ENCODE measurements at regions not wholly inside any gene's neighbourhood (a gene's known extent, or its start where the extent isn't known, plus 50 kb on each side); places are given as distances from the start of the nearest gene placed in this dataset.

DNA sequence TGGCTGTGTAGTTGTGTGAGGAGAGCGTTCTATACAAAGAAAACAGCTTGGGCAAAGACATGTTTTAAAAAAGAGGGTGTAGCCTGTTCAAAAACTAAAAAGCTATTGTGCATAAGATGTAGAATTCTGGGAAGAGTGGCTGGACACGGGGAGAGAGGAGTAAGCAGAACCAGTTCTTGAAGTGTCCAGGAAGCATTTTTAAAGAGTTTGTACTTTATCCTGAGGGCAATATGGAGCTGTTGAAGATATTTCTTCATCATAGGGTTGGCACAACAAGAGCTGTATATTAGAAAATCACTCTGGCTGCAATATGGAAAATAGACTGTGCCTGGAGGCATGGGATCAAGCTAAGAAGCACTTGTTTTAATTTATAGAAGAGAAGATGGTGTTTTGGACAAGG is 458.9 kb upstream of the LMO3 start:
- Histone ChIP-seq H3K4me3 (no peak overlapping the region), H3K4me1 (no peaks in the 10 kb centered on the region), H3K27me3 (no peaks in the 10 kb centered on the region), H3K27ac (no peak overlapping the region), H3K9me3 (no peaks in the 10 kb centered on the region), H3K36me3 (no peaks in the 10 kb centered on the region)
- DNase-seq (no peak), ATAC-seq (no peak)
- WGBS (ENCODE audit: insufficient coverage, low coverage, low lambda C conversion rate, missing lambda C conversion rate): 47% methylated on average over 2 of the region's 2 CpGs
- TF ChIP-seq, protein P1, sequence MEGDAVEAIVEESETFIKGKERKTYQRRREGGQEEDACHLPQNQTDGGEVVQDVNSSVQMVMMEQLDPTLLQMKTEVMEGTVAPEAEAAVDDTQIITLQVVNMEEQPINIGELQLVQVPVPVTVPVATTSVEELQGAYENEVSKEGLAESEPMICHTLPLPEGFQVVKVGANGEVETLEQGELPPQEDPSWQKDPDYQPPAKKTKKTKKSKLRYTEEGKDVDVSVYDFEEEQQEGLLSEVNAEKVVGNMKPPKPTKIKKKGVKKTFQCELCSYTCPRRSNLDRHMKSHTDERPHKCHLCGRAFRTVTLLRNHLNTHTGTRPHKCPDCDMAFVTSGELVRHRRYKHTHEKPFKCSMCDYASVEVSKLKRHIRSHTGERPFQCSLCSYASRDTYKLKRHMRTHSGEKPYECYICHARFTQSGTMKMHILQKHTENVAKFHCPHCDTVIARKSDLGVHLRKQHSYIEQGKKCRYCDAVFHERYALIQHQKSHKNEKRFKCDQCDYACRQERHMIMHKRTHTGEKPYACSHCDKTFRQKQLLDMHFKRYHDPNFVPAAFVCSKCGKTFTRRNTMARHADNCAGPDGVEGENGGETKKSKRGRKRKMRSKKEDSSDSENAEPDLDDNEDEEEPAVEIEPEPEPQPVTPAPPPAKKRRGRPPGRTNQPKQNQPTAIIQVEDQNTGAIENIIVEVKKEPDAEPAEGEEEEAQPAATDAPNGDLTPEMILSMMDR (IDR thresholded peaks at IDR 0.05): no peak
- TF ChIP-seq POLR2A (IDR thresholded peaks at IDR 0.05): no peak
- intact Hi-C loops (cut with DNase I): no loop called here

DNA sequence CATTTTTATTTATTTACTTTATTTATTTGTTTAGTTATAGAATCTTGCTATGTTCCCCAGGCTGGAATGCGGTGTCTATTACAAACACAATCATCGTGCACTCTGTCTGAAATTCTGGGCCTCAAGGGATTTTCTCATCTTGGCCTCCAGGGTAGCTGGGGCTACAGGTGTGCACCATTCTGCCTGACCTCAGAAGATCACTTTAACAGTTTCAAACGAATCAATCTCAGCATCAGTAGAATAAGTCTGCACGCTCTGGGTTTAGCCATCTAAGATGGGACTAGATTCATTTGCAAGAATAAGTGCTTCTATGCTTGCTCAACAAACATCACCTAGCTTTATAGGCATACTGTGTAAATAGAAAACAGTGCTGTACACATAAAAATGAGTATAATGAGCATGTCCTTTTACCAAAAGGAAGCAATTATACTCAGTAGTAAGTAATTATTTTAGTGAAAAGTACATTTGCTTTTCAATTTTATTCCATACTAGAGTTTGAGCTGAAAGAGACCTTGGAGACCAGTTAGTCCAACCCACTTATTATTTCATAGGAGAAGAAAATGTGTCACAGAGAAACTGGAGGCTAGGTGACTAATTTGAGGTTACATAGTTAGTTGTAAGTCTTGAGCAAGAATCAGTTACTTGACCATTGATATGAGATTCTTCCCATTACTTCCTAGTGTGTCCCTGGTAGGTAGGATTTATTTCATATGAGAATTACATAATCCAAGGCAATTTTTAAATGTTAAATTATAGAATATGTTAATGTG is 456.5 kb upstream of the LMO3 start:
- Histone ChIP-seq H3K9me3 (no peaks in the 10 kb centered on the region), H3K36me3 (no peaks in the 10 kb centered on the region), H3K27me3 (no peaks in the 10 kb centered on the region), H3K4me3 (no peak overlapping the region), H3K27ac (no peak overlapping the region), H3K4me1 (no peaks in the 10 kb centered on the region)
- TF ChIP-seq, protein P1 (IDR thresholded peaks at IDR 0.05): no peak
- TF ChIP-seq POLR2A (IDR thresholded peaks at IDR 0.05): no peak
- intact Hi-C loops (cut with DNase I): no loop called here
- 68% methylated on average over 4 of the region's 4 CpGs for WGBS (ENCODE audit: insufficient coverage, low coverage, low lambda C conversion rate, missing lambda C conversion rate)
- no peak for ATAC-seq
- DNase-seq: no peak

DNA sequence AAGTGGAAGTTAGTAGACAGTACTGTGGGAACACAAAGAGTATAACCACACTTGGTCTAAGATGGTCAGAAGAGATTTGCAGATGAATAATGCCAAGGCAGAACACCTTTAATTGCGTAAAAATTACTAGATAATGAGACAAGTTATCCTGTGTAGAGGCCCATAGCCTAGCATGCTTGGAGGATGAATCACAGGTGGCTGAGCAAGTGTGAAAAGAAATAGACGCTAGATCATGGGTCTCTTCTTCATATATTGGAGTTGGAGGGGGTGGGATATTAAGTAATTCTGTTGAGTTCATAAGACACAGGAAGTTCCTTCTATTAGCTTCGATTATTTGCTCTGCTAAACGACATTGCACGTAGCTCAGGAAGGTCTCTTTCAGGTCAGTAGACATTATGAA is 454.3 kb upstream of the LMO3 start:
- ATAC-seq: no peak

DNA sequence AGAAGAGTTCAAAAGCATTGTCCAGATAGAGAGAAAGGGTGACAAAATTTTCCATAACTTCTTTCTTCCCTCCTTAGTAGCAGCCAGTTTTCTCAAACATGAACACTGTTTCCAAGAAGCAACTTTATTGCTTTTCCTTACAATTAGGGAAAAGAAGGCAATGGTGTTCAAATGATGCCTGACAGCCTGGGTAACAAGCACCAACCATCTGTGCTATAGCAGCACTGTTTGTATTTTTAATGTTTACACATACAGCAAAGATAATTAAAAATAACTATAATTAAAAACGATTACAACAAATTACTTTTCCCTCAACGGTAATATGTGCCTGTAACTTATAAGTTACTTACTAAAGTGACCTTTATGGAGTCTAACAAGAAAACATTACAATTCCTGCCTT is 450.6 kb upstream of the LMO3 start:
- intact Hi-C loops (cut with DNase I): no loop called here
- Histone ChIP-seq H3K4me1 (no peaks in the 10 kb centered on the region), H3K9me3 (no peaks in the 10 kb centered on the region), H3K36me3 (no peaks in the 10 kb centered on the region), H3K27ac (no peak overlapping the region), H3K4me3 (no peak overlapping the region), H3K27me3 (no peaks in the 10 kb centered on the region)
- DNase-seq (no peak), ATAC-seq (no peak)
- 28% methylated on average over 2 of the region's 2 CpGs for WGBS (ENCODE audit: insufficient coverage, low coverage, low lambda C conversion rate, missing lambda C conversion rate)
- TF ChIP-seq POLR2A (IDR thresholded peaks at IDR 0.05): no peak
- TF ChIP-seq, protein P1 (IDR thresholded peaks at IDR 0.05): no peak

More for the DNA sequence above, 454.3 kb upstream of the LMO3 start:
- Histone ChIP-seq H3K9me3 (no peaks in the 10 kb centered on the region), H3K36me3 (no peaks in the 10 kb centered on the region), H3K4me3 (no peak overlapping the region), H3K27me3 (no peaks in the 10 kb centered on the region), H3K27ac (no peak overlapping the region), H3K4me1 (no peaks in the 10 kb centered on the region)
- WGBS (ENCODE audit: insufficient coverage, low coverage, low lambda C conversion rate, missing lambda C conversion rate): 51% methylated on average over 5 of the region's 5 CpGs
- intact Hi-C loops (cut with DNase I): no loop called here
- no peak for DNase-seq
- no peak for TF ChIP-seq POLR2A (IDR thresholded peaks at IDR 0.05)
- TF ChIP-seq, protein P1 (IDR thresholded peaks at IDR 0.05): no peak

All from right lobe of liver (tissue), 6 donors.